DOHH2 (cell line): ENCODE measurements at regions not wholly inside any gene's neighbourhood (a gene's known extent, or its start where the extent isn't known, plus 50 kb on each side); places are given as distances from the start of the nearest gene placed in this dataset.

ENCODE experiments used
- CTCF ChIP-seq: fragments of 200-600 bp; sonication (generic); IDR thresholded peaks from one replicate; pipeline ENCODE4 v1.5.1; 2014; ENCODE audit warnings: antibody characterized with exemption, mild to moderate bottlenecking, low read depth, low read length; ENCODE audit not compliant: poor library complexity, severe bottlenecking
- EZH2phosphoT487 ChIP-seq: fragments of 200-600 bp; sonication (generic); IDR thresholded peaks from 2 replicates; pipeline ENCODE4 v1.6.1; 2017; ENCODE audit warnings: borderline replicate concordance, mild to moderate bottlenecking, antibody characterized with exemption, low read length, moderate library complexity, mixed read lengths

GRCh38 chr7:23894892-23895569 is 185.0 kb downstream of the STK31 start:
- TF ChIP-seq CTCF: no peak
- no peak for TF ChIP-seq EZH2phosphoT487
